HuH-7.5 (cell line): ENCODE measurements at regions not wholly inside any gene's neighbourhood (a gene's known extent, or its start where the extent isn't known, plus 50 kb on each side); places are given as distances from the start of the nearest gene placed in this dataset.

Experiments
- DNase-seq: peaks from one replicate; pipeline ENCODE4 v3.0.0; 2011; ENCODE audit warnings: low spot score

- DNase-seq, result no peak
Measured at GRCh38 chr4:157667836-157668235, 447.3 kb downstream of the GRIA2 start.

GRCh38 chr4:157664726-157665125 is 444.2 kb downstream of the GRIA2 start:
- DNase-seq, result no peak

- no peak for DNase-seq
Measured at GRCh38 chr4:157655096-157655809, 434.7 kb downstream of the GRIA2 start.

GRCh38 chr4:157643257-157643656 is 422.7 kb downstream of the GRIA2 start:
- no peak for DNase-seq

GRCh38 chr4:157634057-157634456 is 413.5 kb downstream of the GRIA2 start:
- no peak for DNase-seq

DNA sequence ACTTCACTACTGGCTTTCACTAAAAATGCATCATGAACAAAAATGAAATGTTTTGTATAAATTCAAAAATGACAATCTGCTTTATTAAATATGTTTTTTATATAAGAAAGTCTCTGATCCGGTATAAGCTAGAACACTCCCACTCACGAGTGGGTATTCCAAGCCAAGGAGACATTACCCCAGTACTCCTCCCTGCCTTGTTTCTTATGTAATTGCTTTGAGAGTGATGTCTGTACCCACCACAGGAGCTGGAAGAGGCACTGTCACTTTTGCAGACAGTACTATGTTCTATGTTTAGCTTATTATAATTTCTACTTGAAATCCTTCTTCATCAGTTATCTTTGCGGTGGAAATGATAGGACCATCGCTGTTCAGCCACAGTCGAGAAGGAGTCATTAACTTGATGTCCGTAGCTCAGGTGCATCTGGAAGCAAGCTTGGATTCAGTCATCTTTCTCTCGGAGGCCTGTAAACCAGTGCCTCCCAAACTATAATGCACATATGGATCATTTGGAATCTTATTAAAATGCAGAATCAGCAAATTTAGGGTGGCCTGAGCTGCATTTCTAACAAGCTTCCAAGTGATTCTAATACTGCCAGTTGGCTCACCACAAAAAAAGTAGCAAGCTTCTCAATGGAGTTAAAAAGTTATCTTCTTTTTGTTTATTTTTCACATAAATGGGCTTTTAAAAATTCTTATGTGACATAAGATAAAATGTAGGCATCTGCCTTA is 396.4 kb downstream of the GRIA2 start:
- DNase-seq, result no peak

GRCh38 chr4:157607996-157608395 is 387.5 kb downstream of the GRIA2 start:
- DNase-seq, result no peak

DNA sequence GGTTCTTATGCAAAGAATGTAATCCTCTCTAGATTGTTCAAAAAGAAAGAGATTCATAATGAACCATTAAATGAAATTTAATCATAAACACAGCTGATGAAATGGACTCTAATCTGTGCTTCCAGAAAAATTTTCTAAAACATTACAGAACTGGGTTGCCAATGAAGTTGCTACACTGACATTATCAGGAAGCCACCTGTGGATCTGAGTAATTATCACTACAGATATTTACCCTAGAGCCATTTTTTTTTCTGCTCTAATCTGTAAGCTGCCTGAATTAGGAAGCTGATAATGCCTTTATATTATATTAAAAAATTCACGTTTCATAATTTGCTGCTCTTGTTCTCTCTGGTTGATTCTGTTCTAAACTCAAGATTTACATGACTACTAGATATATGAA is 380.1 kb downstream of the GRIA2 start:
- DNase-seq, result no peak

DNA sequence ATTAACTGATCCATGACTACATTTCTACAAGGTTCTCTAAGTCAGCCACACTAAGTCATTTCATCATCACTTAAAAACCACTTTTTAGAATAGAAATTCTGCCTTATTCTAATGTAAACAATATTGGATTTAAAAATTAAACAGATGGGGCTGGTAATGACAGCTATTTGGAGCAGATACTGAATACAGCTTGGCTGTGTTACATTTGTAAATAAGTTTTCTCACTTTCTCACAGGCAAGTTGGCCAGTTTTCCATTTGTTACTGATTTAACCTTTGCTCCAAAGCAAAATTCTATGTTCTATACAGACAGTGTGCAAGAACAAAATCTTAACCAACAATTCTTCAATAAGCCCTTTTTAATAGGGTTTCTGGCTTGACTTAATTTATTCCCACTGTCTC is 370.7 kb downstream of the GRIA2 start:
- no peak for DNase-seq

DNA sequence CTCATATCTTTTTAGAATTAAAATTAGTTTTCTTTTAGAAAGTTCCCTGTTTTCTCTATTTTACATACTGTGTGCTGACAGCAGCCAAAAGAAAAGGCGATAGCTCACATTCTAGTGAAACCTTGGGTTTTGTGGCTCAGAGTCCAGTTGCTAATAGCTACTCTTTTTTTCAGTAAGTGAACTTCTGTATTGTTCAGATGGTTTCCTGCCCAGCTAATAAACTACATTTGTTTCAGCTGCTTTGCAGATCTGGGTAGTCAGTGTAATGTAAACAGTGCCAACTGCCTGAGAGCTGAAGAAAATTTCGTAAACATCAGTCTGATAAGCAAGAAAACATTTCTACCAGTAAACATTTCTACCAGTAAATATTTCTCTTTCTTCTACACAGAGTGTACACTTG is 370.2 kb downstream of the GRIA2 start:
- no peak for DNase-seq

- DNase-seq, result no peak
Measured at GRCh38 chr4:157587681-157588423, 367.3 kb downstream of the GRIA2 start.

DNA sequence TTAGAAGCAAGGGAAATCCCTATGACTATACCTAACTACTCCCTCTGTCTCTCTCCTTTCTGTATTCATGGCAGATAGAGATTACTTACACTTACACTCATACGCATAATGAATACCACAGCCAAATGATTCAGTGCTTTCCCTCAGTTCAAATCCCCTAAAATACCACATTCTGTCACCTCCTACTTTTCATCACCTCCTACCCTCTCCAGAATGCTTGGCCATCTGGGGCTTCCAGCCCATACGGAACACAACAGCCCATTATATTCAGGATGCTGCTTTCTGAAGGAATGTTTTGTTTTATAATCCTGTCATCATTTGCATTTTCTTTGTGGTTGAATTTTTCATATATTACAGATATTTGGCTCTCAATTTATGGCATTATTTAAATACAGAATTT is 361.6 kb downstream of the GRIA2 start:
- DNase-seq, result no peak

- DNase-seq, result no peak
Measured at GRCh38 chr4:157576671-157577217, 356.2 kb downstream of the GRIA2 start.

DNA sequence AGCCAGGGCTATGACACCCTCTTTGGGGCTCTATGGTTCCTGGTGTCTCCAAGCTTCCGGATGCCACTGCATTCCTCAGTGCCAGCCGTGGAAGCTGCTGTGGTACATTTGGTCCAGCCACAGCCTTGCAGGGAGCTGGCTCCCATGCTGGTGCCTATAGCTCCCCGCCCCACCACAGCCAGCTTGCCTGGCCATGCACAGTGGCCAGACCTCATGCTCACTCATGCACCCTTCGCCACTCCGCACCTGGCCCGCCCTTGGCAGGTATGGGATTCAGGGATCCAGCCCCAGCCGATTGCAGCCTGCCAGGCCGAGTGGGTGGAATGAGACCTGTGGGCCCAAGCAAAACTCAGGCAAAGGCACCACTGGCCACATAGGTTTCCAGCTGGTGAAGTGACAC is 354.8 kb downstream of the GRIA2 start:
- no peak for DNase-seq

DNA sequence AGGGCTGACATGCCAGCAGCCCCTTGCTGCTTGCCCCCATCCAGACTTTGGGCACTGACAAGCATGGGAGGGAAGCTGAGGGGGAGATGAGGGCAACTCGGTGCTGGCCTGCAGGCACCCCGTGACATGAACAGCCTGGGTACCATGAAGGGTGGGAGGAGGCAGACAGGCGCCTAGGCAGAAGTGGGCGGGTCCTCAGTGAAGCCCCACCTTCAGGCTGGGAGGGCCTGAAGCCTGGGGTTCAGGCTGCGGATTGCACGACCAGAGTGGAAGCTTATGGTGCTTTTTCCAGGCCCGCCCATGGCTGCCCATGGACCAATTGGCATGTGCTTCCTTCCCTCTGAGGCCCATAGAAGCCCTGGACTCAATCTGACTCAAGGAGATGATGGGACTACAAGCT is 354.1 kb downstream of the GRIA2 start:
- DNase-seq, result no peak

DNA sequence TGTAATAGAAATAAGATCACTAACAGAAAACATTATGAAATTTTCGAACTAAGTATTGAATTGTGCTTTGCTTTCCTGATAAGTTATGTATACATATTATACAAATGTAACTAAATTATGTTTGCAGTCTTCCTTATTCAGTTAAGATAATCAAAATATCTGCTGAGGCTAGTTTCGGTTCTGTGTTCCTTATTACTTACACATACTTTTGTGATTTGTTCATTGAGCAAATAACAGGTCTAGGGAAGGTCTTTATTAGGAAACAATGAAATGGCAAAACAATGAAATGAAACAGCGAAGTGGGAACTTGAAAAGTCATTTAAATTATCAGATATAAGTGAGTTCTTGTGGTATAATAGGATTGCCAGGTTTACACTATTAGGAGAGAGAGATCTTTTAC is 352.4 kb downstream of the GRIA2 start:
- DNase-seq, result no peak

DNA sequence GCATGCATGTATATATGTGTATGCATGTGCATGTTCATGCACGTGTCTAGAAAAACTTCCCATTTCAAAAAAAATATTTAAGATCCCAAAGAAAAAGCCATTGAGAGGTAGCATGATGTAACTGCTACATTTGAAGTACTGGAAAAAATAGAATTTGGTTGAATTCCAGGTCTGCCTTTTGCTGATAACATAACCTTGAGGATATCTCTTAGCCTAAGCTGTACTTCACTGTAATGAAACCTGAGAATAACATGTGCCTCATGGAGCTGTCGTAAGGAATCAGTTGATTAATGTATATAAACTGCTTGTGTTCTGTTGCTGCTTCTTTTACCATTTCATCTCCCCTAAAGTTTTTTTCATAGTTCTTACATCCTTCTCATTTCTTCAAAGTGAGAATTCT is 351.8 kb downstream of the GRIA2 start:
- no peak for DNase-seq

GRCh38 chr4:157564771-157565170 is 344.2 kb downstream of the GRIA2 start:
- DNase-seq, result no peak

DNA sequence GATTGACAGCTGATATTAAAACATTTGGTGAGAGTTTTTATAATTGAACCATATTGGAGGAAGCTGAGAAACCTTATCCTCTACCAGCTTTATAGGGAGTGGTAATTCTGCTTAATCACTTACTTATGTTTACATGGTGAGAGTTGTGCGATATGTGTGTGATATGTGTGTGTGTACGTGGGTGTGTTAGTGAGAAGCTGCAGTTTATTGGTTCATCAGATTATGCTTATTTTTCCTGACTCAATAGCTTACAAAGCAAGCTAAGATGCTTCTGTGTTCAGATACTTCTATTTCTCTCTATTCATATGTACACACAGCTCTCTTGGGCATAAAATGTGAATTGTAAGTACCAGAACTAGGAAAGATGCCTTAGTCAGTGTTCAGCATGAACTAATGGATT is 343.7 kb downstream of the GRIA2 start:
- no peak for DNase-seq

- no peak for DNase-seq
Measured at GRCh38 chr4:157558016-157558415, 337.5 kb downstream of the GRIA2 start.

- no peak for DNase-seq
Measured at GRCh38 chr4:157550028-157550427, 329.5 kb downstream of the GRIA2 start.

DNA sequence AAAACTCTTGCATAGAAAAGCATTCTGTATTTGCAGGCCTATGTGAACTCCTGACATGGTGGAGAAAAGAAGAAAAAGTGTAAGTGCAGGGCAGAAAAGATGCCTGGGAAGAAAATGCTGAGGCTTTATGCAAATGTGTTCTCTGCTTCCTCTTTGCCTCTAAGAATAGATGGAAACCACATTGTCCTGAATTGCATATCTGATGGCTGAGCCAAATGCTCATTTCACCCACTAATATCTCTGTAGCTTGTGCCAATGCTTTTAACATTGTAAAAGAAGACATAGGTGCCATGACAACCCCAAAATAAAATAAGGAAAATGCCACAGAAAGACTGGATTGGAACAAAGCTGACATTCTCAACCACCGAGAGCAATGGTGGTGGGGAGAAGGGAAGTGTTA is 307.4 kb downstream of the GRIA2 start:
- DNase-seq, result no peak

- DNase-seq, result no peak
Measured at GRCh38 chr4:157521906-157522305, 301.4 kb downstream of the GRIA2 start.
